Endodermal cell (in vitro differentiated cells): ENCODE measurements at regions not wholly inside any gene's neighbourhood (a gene's known extent, or its start where the extent isn't known, plus 50 kb on each side); places are given as distances from the start of the nearest gene placed in this dataset.

ENCODE experiments used
- DNase-seq: peaks from one replicate; pipeline ENCODE4 v3.0.0-alpha.2; 2017
- H3K27ac ChIP-seq: 2 replicates; pipeline ENCODE4 v1.5.1; 2013; ENCODE audit warnings: mild to moderate bottlenecking, low read depth, low read length, moderate library complexity
- H3K27me3 ChIP-seq: 2 replicates; pipeline ENCODE4 v1.6.1; 2013; ENCODE audit warnings: mild to moderate bottlenecking, low read length, moderate library complexity; ENCODE audit not compliant: insufficient read depth, control insufficient read depth, poor library complexity, severe bottlenecking
- H3K36me3 ChIP-seq: 2 replicates; pipeline ENCODE4 v1.7.0; 2013; ENCODE audit warnings: mild to moderate bottlenecking, low read length, moderate library complexity; ENCODE audit not compliant: control insufficient read depth, insufficient read depth
- H3K4me1 ChIP-seq: one replicate; pipeline ENCODE4 v1.7.0; 2013; ENCODE audit warnings: low read length; ENCODE audit not compliant: control insufficient read depth, insufficient read depth
- H3K4me3 ChIP-seq: 2 replicates; pipeline ENCODE4 v1.5.1; 2013; ENCODE audit warnings: mild to moderate bottlenecking, low read length, moderate library complexity
- H3K9ac ChIP-seq: 2 replicates; pipeline ENCODE4 v1.6.1; 2013; ENCODE audit warnings: mild to moderate bottlenecking, low read length, moderate library complexity; ENCODE audit not compliant: poor library complexity, severe bottlenecking; ENCODE audit errors: extremely low read depth
- H3K9me3 ChIP-seq: 2 replicates; pipeline ENCODE4 v1.6.1; 2013; ENCODE audit warnings: mild to moderate bottlenecking, low read length, moderate library complexity; ENCODE audit not compliant: control insufficient read depth
- H3K27ac Mint-ChIP-seq: 2 replicates; pipeline ENCODE4 v1.8.0; 2020; ENCODE audit warnings: mixed read lengths
- H3K27me3 Mint-ChIP-seq: 2 replicates; pipeline ENCODE4 v1.8.0; 2021; ENCODE audit warnings: mild to moderate bottlenecking, mixed read lengths; ENCODE audit not compliant: insufficient read depth
- H3K36me3 Mint-ChIP-seq: 2 replicates; pipeline ENCODE4 v1.8.0; 2020; ENCODE audit warnings: low read depth, mixed read lengths
- H3K4me1 Mint-ChIP-seq: 2 replicates; pipeline ENCODE4 v1.8.0; 2020; ENCODE audit warnings: mixed read lengths
- H3K4me3 Mint-ChIP-seq: 2 replicates; pipeline ENCODE4 v1.8.0; 2020; ENCODE audit warnings: mild to moderate bottlenecking, moderate library complexity, mixed read lengths
- H3K9me3 Mint-ChIP-seq: 2 replicates; pipeline ENCODE4 v1.8.0; 2020; ENCODE audit warnings: mild to moderate bottlenecking, mixed read lengths
- WGBS, 2 experiments: methylation state at CpG; one replicate each; pipeline versions ENCODE4 v1.1.5 to v1.1.7; 2013; ENCODE audit warnings: missing lambda C conversion rate in 2 of 2, mixed read lengths in 1 of 2; ENCODE audit not compliant: insufficient coverage in 1 of 2, insufficient read length in 1 of 2; 5-methylcytosine and 5-hydroxymethylcytosine counted together
- TF ChIP-seq, protein P1 (sequence below): fragments of 200-600 bp; sonication (generic); conservative IDR thresholded peaks from 2 replicates; pipeline ENCODE4 v1.5.0; 2021; ENCODE audit warnings: antibody characterized with exemption, mild to moderate bottlenecking

DNA sequence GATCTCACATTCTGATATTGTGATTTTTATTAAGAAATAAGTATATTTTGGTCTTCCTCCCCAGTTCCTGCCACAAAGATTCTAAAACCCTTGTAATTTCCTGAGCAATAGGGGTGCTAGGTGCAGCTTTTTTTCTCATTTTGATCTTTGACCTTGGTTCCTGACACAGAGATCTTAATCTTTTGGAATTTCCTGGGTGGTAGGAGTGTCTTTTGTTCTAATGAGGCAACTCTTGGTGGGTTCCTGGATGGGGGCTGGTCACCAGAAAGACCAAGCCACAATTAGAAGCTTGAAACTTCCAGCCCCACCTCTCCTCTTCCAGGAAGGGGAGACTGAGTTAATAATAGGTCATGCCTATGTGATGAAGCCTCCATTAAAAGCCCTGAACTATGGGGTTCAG lies 334.6 kb downstream of the FOXO1 start:
- no peak overlapping the region for H3K4me3 Mint-ChIP-seq
- H3K4me3 ChIP-seq: no peak overlapping the region
- H3K4me1 ChIP-seq: peaks cover 14% of the 10 kb centered on the region
- H3K4me1 Mint-ChIP-seq: peaks cover 22% of the 10 kb centered on the region
- H3K9ac ChIP-seq: no peak overlapping the region
- no peak overlapping the region for H3K27ac ChIP-seq
- no peaks in the 10 kb centered on the region for H3K27me3 Mint-ChIP-seq
- no peaks in the 10 kb centered on the region for H3K27me3 ChIP-seq
- no peak for DNase-seq
- H3K36me3 Mint-ChIP-seq: peaks cover 2% of the 10 kb centered on the region
- no peak overlapping the region for H3K27ac Mint-ChIP-seq
- peaks cover 9% of the 10 kb centered on the region for H3K9me3 Mint-ChIP-seq
- TF ChIP-seq, protein P1, sequence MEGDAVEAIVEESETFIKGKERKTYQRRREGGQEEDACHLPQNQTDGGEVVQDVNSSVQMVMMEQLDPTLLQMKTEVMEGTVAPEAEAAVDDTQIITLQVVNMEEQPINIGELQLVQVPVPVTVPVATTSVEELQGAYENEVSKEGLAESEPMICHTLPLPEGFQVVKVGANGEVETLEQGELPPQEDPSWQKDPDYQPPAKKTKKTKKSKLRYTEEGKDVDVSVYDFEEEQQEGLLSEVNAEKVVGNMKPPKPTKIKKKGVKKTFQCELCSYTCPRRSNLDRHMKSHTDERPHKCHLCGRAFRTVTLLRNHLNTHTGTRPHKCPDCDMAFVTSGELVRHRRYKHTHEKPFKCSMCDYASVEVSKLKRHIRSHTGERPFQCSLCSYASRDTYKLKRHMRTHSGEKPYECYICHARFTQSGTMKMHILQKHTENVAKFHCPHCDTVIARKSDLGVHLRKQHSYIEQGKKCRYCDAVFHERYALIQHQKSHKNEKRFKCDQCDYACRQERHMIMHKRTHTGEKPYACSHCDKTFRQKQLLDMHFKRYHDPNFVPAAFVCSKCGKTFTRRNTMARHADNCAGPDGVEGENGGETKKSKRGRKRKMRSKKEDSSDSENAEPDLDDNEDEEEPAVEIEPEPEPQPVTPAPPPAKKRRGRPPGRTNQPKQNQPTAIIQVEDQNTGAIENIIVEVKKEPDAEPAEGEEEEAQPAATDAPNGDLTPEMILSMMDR: no peak
- peaks cover 7% of the 10 kb centered on the region for H3K9me3 ChIP-seq
- H3K36me3 ChIP-seq: no peaks in the 10 kb centered on the region

DNA sequence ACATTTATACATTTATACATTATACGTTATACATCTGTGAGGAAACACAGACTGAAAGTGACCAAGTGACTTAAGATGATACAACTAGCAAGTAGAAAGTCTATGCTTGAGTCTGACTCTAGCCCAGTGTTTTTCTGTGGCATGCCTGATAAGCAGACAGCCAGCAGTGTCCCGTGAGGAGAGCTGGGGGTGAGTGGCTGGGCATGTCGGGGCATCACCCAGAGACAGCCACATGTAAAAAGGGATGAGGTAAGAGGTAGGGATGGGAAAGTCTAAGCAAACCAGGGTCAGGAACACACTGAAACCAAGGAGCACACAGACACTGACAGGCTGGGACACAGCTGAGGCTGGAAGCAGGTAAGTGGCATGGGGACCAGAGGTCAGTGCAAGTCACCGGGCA lies 333.2 kb downstream of the FOXO1 start:
- no peaks in the 10 kb centered on the region for H3K9me3 Mint-ChIP-seq
- DNase-seq: no peak
- 95 to 100% methylated on average over 2 to 4 of the region's 4 CpGs for WGBS, 2 experiments
- TF ChIP-seq, protein P1: no peak
- Histone ChIP-seq H3K9ac (no peak overlapping the region), H3K9me3 (no peaks in the 10 kb centered on the region), H3K27ac (no peak overlapping the region), H3K36me3 (no peaks in the 10 kb centered on the region), H3K4me3 (no peak overlapping the region), H3K4me1 (peaks cover 28% of the 10 kb centered on the region), H3K27me3 (no peaks in the 10 kb centered on the region)
- no peaks in the 10 kb centered on the region for H3K27me3 Mint-ChIP-seq
- H3K27ac Mint-ChIP-seq: no peak overlapping the region
- H3K4me1 Mint-ChIP-seq: peaks cover 36% of the 10 kb centered on the region
- no peak overlapping the region for H3K4me3 Mint-ChIP-seq
- peaks cover 2% of the 10 kb centered on the region for H3K36me3 Mint-ChIP-seq

DNA sequence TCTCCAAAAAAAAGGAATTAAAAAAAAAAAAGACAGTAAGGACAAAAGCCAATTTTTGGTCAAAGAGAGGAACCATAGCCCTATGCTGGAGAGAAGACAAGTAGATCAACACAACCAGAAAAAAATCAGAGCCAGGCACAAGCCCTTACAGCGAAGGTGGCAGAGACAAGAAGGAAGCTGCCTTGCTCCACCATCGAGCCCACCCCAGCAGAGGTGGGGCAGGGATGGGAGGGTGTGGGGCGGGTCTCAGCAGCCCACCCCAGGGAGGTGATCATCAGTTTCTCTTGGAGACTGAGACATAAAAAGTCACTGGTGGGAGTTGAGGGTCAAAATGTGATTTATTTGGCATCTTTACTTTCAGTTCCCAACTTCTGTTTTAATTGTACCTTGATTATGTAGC lies 332.4 kb downstream of the FOXO1 start:
- no peak overlapping the region for H3K4me3 ChIP-seq
- H3K27ac ChIP-seq: no peak overlapping the region
- H3K4me1 ChIP-seq: peaks cover 30% of the 10 kb centered on the region
- no peak overlapping the region for H3K4me3 Mint-ChIP-seq
- no peaks in the 10 kb centered on the region for H3K9me3 Mint-ChIP-seq
- H3K9ac ChIP-seq: no peak overlapping the region
- no peak overlapping the region for H3K27ac Mint-ChIP-seq
- H3K36me3 Mint-ChIP-seq: peaks cover 2% of the 10 kb centered on the region
- WGBS, 2 experiments: 90 to 92% methylated on average over 2 to 3 of the region's 3 CpGs
- H3K36me3 ChIP-seq: no peaks in the 10 kb centered on the region
- H3K9me3 ChIP-seq: no peaks in the 10 kb centered on the region
- DNase-seq: no peak
- H3K27me3 ChIP-seq: no peaks in the 10 kb centered on the region
- peaks cover 40% of the 10 kb centered on the region for H3K4me1 Mint-ChIP-seq
- TF ChIP-seq, protein P1: no peak
- H3K27me3 Mint-ChIP-seq: no peaks in the 10 kb centered on the region
